ENCODE measurements at regions not wholly inside any gene's neighbourhood (a gene's known extent, or its start where the extent isn't known, plus 50 kb on each side); places are given as distances from the start of the nearest gene placed in this dataset.

DNA sequence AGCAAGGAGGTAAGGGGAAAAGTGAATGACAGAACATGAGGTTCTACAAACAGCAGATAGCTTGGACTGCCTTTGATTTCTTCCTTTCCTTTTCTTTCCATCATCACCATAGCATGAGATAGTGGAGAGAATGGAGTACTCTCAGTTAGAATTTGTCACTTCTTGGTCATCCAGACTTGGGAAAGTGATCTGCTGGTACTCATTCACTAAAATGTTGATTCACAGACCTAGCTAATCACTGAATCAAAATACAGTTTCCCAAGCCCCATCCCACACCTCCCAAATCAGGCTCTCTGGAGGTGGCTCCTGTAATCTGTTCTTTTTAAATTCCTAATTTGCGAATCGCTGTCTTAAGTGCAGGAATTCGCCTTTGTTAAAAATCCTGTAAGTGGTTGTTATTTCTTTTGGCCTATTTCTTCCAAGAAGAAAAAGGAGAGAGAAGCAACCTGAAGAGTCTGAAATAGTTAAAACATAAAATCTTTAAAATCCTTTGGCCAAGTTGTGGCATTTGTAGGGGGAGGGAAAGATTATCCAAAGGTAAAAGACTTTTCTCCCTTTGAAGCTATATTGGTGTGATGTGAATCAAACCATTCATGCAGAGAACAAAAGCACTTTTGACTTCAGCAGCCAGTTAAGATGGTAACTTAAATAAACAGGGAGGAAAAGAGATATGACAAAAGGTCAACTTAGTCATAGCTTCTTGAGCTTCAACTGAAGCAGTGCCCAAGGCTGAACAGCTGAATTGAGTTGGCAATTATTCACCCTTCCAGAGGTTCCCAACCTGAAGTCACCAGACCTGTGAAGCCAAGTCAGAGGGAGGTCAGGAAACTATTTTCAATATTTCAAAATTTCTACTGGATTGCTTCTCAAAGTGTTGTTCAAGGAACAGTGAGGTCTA lies 255.1 kb upstream of the KRR1 start:
- Histone ChIP-seq H2BK20ac (ENCODE audit: low read depth, low read length) (peak overlapping the region; percentile 57), H3K27me3 (ENCODE audit: control insufficient read depth, insufficient read depth, low read length) (no peaks in the 10 kb centered on the region), H3K27ac (ENCODE audit: insufficient read depth, low read length) (no peak overlapping the region), H3K14ac (replicated peaks; ENCODE audit: low read depth, low read length) (peak overlapping the region; percentile 14; the same call in 1 of the 2 replicates), H4K91ac (ENCODE audit: insufficient read depth, low read depth, low read length) (no peak overlapping the region), H2AFZ (replicated peaks; ENCODE audit: low read length, poor library complexity) (no peak overlapping the region), H3K79me1 (ENCODE audit: low read depth in 1 of 2, low read length in 2 of 2) (no peaks in the 10 kb centered on the region), H2AK5ac (ENCODE audit: low read depth, low read length) (peak overlapping the region; percentile 16; the same call in 1 of the 2 replicates), H2BK120ac (ENCODE audit: low read depth, low read length) (peak overlapping the region; percentile 33), H3K9me1 (ENCODE audit: insufficient read depth, low read length) (no peaks in the 10 kb centered on the region), H3K18ac (ENCODE audit: low read depth, low read length) (peak overlapping the region; percentile 18), H3K4me1 (ENCODE audit: control insufficient read depth, insufficient read depth, low read length) (peaks cover 2% of the 10 kb centered on the region; the same call in 1 of the 2 replicates), H3K4ac (ENCODE audit: low read depth, low read length) (peak overlapping the region; percentile 30; the same call in 1 of the 2 replicates), H3K9me3 (ENCODE audit: control insufficient read depth, insufficient read depth, low read length) (no peaks in the 10 kb centered on the region), H4K20me1 (ENCODE audit: insufficient read depth, low read length) (no peaks in the 10 kb centered on the region), H3K36me3 (ENCODE audit: control insufficient read depth, insufficient read depth, low read length) (no peaks in the 10 kb centered on the region), H4K5ac (ENCODE audit: low read depth, low read length) (no peak overlapping the region), H3K4me3 (ENCODE audit: insufficient read depth, low read depth, low read length) (no peak overlapping the region), H2AK9ac (replicated peaks; ENCODE audit: low read depth, low read length, poor library complexity) (no peak overlapping the region), H3K56ac (ENCODE audit: extremely low read depth, insufficient read depth, low read length) (no peak overlapping the region; the same call in 1 of the 2 replicates), H3K4me2 (ENCODE audit: low read depth, low read length) (no peak overlapping the region; the same call in 1 of the 2 replicates), H4K8ac (ENCODE audit: low read depth in 2 of 2, low read length in 2 of 2) (peak overlapping the region; percentile 3 to 18; a peak in 2 of 4 replicates), H2BK5ac (ENCODE audit: low read depth, low read length, poor library complexity, severe bottlenecking) (no peak overlapping the region), H3K23ac (ENCODE audit: low read depth, low read length) (peak overlapping the region; percentile 19; the same call in 1 of the 2 replicates), H3K9ac (ENCODE audit: low read depth, low read length) (no peak overlapping the region), H2BK15ac (ENCODE audit: low read depth, low read length) (peak overlapping the region; percentile 59; the same call in 1 of the 3 replicates)
- no CpG with 5 or more reads among the region's 3 CpGs for WGBS, 2 experiments (ENCODE audit: extremely low coverage in 2 of 2, insufficient read length in 1 of 2)
- ATAC-seq (ENCODE audit: low read depth) = peak; percentile 71
- DNase-seq = peak; percentile 80
- CTCF ChIA-PET = interaction anchor here (0.6 kb wide), 2 partner anchors 11 to 137 kb away, joined by 3 read pairs; no protein-coding TSS in a partner anchor
- POLR2A ChIA-PET (ENCODE audit: unreplicated experiment) = no interaction called here
- in situ Hi-C loops (cut with MboI; ENCODE audit: low sequenced_read_pairs) = no loop called here
- no TSS peak for BruUV-seq (replicated peaks)
- intact Hi-C loops (cut with micrococcal nuclease) = loop anchor here (5.0 kb wide), 1 partner anchor 204 kb away; no protein-coding TSS in a partner anchor
- TF ChIP-seq BHLHE40 (IDR thresholded peaks at IDR 0.05; ENCODE audit: low read depth, low read length) (peak; percentile 51), FOS (IDR thresholded peaks at IDR 0.05; ENCODE audit: low read depth, low read length) (0 out of 2 replicates have a peak, but pooled peaks have one; percentile 31)
- TF ChIP-seq, protein P1, sequence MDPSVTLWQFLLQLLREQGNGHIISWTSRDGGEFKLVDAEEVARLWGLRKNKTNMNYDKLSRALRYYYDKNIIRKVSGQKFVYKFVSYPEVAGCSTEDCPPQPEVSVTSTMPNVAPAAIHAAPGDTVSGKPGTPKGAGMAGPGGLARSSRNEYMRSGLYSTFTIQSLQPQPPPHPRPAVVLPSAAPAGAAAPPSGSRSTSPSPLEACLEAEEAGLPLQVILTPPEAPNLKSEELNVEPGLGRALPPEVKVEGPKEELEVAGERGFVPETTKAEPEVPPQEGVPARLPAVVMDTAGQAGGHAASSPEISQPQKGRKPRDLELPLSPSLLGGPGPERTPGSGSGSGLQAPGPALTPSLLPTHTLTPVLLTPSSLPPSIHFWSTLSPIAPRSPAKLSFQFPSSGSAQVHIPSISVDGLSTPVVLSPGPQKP (IDR thresholded peaks at IDR 0.05; ENCODE audit: borderline replicate concordance, low read depth, low read length) = no peak
- dilution Hi-C loops (cut with HindIII; ENCODE audit: low sequenced_read_pairs, unreplicated experiment) = no loop called here
